ENCODE measurements at regions not wholly inside any gene's neighbourhood (a gene's known extent, or its start where the extent isn't known, plus 50 kb on each side); places are given as distances from the start of the nearest gene placed in this dataset.

DNA sequence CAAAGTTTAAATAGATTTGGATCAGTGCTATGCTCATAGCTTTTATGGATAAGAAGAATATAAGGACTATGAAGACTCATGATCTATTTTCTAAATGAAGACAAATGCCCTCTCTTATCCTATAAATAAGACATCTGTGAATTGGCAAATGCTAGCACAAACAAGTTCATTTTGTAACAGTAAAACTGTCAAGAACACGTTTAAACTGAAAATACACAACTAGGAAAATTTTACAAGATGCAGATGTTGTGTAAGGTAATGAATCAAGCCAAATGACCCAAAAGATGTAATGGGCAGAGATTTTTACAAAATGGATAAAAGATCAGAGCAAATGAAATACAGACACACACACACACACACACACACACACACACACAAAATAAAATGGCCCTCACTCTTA, 180.5 kb downstream of the MOXD1 start:
- TF ChIP-seq, protein P1, sequence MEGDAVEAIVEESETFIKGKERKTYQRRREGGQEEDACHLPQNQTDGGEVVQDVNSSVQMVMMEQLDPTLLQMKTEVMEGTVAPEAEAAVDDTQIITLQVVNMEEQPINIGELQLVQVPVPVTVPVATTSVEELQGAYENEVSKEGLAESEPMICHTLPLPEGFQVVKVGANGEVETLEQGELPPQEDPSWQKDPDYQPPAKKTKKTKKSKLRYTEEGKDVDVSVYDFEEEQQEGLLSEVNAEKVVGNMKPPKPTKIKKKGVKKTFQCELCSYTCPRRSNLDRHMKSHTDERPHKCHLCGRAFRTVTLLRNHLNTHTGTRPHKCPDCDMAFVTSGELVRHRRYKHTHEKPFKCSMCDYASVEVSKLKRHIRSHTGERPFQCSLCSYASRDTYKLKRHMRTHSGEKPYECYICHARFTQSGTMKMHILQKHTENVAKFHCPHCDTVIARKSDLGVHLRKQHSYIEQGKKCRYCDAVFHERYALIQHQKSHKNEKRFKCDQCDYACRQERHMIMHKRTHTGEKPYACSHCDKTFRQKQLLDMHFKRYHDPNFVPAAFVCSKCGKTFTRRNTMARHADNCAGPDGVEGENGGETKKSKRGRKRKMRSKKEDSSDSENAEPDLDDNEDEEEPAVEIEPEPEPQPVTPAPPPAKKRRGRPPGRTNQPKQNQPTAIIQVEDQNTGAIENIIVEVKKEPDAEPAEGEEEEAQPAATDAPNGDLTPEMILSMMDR (IDR thresholded peaks at IDR 0.05) = no peak
- TF ChIP-seq POLR2A (IDR thresholded peaks at IDR 0.05) (no peak), EP300 (IDR thresholded peaks at IDR 0.05) (no peak), POLR2AphosphoS5 (IDR thresholded peaks at IDR 0.05) (no peak)

Data from stomach (tissue), 4 donors.